Ectodermal cell (in vitro differentiated cells): ENCODE measurements at regions not wholly inside any gene's neighbourhood (a gene's known extent, or its start where the extent isn't known, plus 50 kb on each side); places are given as distances from the start of the nearest gene placed in this dataset.

Experiments
- H3K27ac ChIP-seq: 2 replicates; pipeline ENCODE4 v1.7.0; 2013; ENCODE audit warnings: mild to moderate bottlenecking, low read depth, low read length; ENCODE audit not compliant: insufficient read depth, poor library complexity, severe bottlenecking
- H3K27me3 ChIP-seq: 2 replicates; pipeline ENCODE4 v1.7.0; 2013; ENCODE audit warnings: mild to moderate bottlenecking, low read length; ENCODE audit not compliant: insufficient read depth, control insufficient read depth, poor library complexity, severe bottlenecking
- H3K36me3 ChIP-seq: one replicate; pipeline ENCODE4 v1.7.0; 2013; ENCODE audit warnings: low read length; ENCODE audit not compliant: control insufficient read depth, insufficient read depth
- H3K4me1 ChIP-seq: one replicate; pipeline ENCODE4 v1.7.0; 2013; ENCODE audit warnings: low read length; ENCODE audit not compliant: control insufficient read depth, insufficient read depth
- H3K4me3 ChIP-seq: 2 replicates; pipeline ENCODE4 v1.7.0; 2013; ENCODE audit warnings: low read depth, low read length, control low read depth; ENCODE audit not compliant: insufficient read depth
- H3K9me3 ChIP-seq: 2 replicates; pipeline ENCODE4 v1.7.0; 2013; ENCODE audit warnings: mild to moderate bottlenecking, low read length, moderate library complexity; ENCODE audit not compliant: control insufficient read depth
- WGBS, 2 experiments: methylation state at CpG; one replicate each; pipeline ENCODE4 v1.1.7; 2013; ENCODE audit warnings: missing lambda C conversion rate in 2 of 2; 5-methylcytosine and 5-hydroxymethylcytosine counted together

DNA sequence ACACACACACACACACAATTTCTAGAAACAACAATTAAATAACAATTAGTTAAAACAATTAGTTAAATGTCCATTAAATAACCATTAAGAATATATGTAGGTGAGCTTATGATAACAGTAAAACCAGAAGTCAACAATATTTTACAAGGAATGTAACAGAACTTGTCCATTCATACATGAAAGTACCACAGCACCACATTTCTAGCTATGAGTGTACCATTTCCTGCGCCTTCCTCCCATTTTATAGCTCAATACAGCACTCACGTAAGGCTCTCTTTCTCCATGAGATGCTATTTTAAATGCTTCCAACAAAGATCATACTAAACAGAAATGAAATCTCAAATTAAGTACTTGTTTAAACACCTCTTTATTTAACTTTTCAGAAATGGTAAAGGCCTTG lies 367.3 kb upstream of the ZWINT start:
- no peaks in the 10 kb centered on the region for H3K9me3 ChIP-seq
- 91 to 94% methylated on average over 2 of the region's 2 CpGs for WGBS, 2 experiments
- no peaks in the 10 kb centered on the region for H3K27me3 ChIP-seq
- H3K4me1 ChIP-seq = no peaks in the 10 kb centered on the region
- no peaks in the 10 kb centered on the region for H3K36me3 ChIP-seq
- H3K4me3 ChIP-seq = no peak overlapping the region
- H3K27ac ChIP-seq = no peak overlapping the region

DNA sequence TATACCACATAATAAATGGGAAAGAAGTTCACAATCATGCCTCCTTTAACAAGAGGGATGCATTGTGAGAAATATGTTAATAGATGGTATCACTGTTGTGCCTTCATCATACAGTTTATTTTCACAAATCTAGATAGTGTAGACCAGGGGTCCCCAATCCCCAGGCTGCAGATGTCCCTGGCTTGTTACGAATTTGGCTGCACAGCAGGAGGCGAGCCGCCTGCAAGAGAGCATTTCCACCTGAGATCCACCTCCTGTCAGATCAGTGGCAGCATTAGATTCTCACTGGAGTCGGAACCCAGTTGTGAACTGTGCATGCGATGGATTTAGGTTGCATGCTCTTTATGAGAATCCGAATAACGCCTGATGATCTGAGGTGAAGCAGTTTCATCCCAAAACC lies 361.9 kb upstream of the ZWINT start:
- no peaks in the 10 kb centered on the region for H3K4me1 ChIP-seq

DNA sequence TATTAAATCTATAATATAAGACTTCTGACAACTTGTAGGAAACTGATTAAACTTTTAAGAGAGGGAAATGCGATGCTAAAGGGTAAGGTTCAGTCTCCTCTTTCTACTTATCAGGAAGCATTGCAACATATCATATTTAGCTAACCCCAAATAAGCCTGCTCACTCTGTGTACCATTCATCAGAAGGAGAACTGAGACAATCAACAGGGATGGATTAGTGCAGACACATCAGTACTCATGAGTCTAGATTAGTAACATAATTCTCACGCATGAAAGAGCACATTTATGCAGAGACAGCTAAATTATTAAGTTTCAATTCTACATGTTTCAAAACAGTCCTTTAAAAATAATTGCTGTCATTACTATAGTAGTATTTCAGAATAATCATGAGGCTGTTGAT lies 354.2 kb upstream of the ZWINT start:
- no peak overlapping the region for H3K4me3 ChIP-seq
- H3K27ac ChIP-seq = no peak overlapping the region
- no peaks in the 10 kb centered on the region for H3K27me3 ChIP-seq
- H3K36me3 ChIP-seq = no peaks in the 10 kb centered on the region
- 100% methylated on average over 1 to 2 of the region's 2 CpGs for WGBS, 2 experiments
- H3K9me3 ChIP-seq = no peaks in the 10 kb centered on the region
- H3K4me1 ChIP-seq = no peaks in the 10 kb centered on the region

More for the DNA sequence above, 361.9 kb upstream of the ZWINT start:
- 84 to 86% methylated on average over 7 of the region's 7 CpGs for WGBS, 2 experiments
- Histone ChIP-seq H3K4me3 (no peak overlapping the region), H3K36me3 (no peaks in the 10 kb centered on the region), H3K27ac (no peak overlapping the region), H3K9me3 (no peaks in the 10 kb centered on the region), H3K27me3 (no peaks in the 10 kb centered on the region)

DNA sequence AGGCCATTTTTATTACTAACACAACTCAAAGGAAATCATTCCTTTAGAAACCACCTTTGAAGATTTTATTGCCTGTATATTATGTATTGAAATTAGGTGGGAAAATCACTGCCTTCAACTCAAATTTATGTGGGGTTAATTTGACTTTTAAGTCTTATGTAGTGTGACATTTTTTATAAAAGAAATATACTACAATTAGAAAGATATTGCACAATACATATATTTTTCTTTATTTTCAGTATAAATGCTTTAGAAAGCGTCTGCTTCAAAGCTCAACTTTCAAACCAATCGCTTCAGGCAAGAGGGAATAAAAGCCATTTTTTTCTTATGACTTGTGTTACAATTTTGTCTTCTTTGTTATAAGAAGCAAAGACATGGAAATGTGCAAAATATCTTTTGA lies 337.4 kb upstream of the ZWINT start:
- Histone ChIP-seq H3K4me3 (no peak overlapping the region), H3K36me3 (no peaks in the 10 kb centered on the region), H3K27ac (no peak overlapping the region), H3K27me3 (no peaks in the 10 kb centered on the region), H3K4me1 (no peaks in the 10 kb centered on the region), H3K9me3 (no peaks in the 10 kb centered on the region)
- 86 to 94% methylated on average over 2 of the region's 2 CpGs for WGBS, 2 experiments

DNA sequence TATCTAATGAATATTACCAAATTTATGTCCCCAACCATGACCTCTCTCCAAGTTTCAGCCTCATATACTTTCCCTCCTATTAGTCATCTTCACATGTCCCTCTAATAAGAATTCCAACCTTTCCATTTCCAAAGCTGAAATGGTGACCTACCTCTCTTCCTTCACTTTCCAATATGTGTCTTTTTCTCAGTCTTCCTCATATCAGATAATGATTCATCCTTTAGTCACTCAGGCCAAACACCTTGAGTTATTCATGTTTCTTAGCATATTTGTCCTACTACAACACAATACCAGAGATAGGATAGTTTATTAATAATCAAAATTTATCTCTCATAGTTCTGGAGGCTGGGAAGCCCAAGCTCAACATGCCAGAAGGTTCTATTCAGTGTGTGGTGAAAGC lies 318.5 kb upstream of the ZWINT start:
- Histone ChIP-seq H3K4me3 (no peak overlapping the region), H3K27me3 (no peaks in the 10 kb centered on the region), H3K9me3 (no peaks in the 10 kb centered on the region), H3K27ac (no peak overlapping the region), H3K4me1 (no peaks in the 10 kb centered on the region), H3K36me3 (no peaks in the 10 kb centered on the region)

DNA sequence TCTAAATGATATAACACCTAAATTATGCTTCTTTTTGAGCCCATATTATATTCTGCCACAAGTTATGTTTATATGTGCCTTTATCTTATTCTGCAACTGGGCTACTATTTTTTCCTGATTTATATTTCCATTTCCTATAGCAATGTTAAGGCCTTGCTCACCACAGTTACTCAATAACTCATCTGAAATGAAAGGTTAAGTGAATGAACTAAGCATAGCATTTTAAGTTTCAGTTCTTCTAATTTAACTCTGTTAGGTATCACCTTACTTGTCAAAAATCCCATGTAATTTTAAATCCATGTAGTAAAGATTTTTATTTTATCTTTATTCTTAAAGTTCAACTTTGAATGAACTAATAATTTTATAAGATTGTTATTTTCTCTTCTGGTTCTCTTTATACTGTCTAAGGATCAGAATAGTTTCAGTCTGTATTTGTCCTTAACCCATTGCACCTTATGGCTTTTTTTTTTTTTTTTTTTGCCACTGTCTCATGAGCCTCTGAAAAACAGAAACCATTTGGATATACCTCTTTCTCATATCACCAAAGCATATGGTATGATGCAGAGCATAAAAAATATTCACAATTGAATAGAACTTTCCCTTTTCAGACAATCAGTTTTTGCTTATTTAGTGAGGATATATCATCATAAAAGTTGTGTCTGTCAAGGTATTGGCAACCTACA lies 301.8 kb upstream of the ZWINT start:
- H3K4me3 ChIP-seq = no peak overlapping the region
- H3K36me3 ChIP-seq = no peaks in the 10 kb centered on the region
- H3K4me1 ChIP-seq = no peaks in the 10 kb centered on the region
- H3K9me3 ChIP-seq = no peaks in the 10 kb centered on the region
- no peak overlapping the region for H3K27ac ChIP-seq
- H3K27me3 ChIP-seq = no peaks in the 10 kb centered on the region

DNA sequence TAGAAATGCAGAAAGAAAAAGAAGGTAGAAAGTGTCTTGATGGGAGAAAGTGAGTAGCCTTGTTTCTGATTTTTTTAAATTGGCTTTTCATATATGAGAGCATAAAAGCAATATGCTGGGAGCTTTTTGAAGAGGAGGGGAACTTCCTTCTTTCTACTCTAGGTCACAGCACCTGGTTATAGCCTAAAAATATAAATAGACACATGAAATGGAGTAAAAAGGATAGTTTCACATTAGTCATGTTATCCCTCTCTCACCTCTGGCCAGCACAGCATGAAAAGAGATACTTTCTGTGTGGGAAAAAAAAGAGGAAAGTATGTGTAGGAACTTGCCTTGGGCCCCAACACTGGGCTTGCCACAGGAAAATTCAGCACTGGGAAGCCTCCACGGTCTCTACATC lies 292.2 kb upstream of the ZWINT start:
- no peaks in the 10 kb centered on the region for H3K27me3 ChIP-seq
- H3K4me1 ChIP-seq = no peaks in the 10 kb centered on the region
- WGBS, 2 experiments = 94 to 95% methylated on average over 1 of the region's 1 CpG

DNA sequence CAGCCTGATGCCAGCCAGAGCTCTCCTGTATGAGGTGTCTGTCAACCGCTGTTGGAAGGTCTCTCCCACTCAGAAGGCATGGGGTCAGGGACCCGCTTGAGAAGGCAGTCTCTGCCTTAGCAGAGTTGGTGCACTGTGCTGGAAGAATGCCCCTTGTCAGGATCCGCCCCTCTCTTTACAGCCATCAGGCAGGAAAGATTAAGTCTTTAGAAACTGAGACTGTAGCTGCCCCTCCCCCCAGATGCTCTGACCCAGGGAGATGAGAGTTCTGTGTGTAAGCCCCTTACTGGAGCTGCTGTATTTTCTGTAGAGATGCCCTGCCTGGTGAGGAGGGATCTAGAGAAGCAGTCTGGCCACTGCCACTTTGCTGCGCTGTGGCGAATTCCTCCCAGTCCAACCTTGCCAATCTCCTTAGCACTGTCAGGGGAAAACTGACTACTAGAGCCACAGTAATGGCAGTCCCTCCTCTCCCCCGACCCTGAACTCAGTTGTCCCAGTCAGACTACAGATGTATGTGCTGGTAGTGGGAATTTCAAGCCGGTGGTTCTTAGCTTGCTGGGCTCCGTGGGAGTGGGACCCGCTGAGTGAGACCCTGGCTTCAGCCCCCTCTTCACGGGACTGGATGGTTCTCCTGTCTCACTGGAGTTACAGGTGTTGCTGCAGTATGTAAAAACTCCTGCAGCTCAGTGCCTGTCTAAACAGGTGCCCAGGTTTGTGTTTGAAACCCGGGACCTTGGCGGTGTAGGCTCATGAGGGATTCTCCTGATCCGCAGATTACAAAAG lies 285.5 kb upstream of the ZWINT start:
- H3K4me1 ChIP-seq = no peaks in the 10 kb centered on the region
- no peak overlapping the region for H3K4me3 ChIP-seq
- 82 to 87% methylated on average over 13 of the region's 13 CpGs for WGBS, 2 experiments
- no peaks in the 10 kb centered on the region for H3K36me3 ChIP-seq
- H3K27ac ChIP-seq = no peak overlapping the region
- H3K9me3 ChIP-seq = no peaks in the 10 kb centered on the region
- H3K27me3 ChIP-seq = no peaks in the 10 kb centered on the region

More for the DNA sequence above, 292.2 kb upstream of the ZWINT start:
- H3K36me3 ChIP-seq = no peaks in the 10 kb centered on the region
- H3K9me3 ChIP-seq = no peaks in the 10 kb centered on the region
- H3K4me3 ChIP-seq = no peak overlapping the region
- H3K27ac ChIP-seq = no peak overlapping the region

DNA sequence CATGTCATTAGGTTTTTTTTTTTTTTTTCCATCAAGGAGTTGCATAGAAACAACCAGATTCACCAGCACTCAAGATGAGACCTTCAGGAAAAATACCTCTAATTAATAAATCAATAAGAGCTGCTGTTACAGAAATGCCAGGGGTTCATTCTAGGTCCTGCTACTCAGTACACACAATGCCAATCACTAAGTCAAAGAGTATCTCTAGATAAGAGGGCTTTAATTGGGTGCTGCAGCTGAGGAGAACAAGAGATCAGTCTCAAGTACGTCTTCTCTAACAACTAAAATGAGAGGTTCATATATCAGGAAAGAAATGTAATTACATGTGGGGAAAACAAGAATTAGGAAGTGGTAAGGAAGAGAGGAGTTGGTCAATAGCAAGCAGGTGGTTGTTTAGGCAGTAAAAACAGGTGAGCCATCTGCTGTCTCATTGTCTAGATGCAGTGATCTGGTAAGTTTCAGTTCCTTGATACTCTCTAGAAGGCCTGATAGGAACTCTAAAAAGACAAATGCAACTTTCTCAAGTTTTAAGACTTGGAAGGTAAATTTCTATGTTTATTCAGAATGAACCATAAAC lies 272.9 kb upstream of the ZWINT start:
- 92 to 95% methylated on average over 1 of the region's 1 CpG for WGBS, 2 experiments
- H3K27me3 ChIP-seq = no peaks in the 10 kb centered on the region
- no peaks in the 10 kb centered on the region for H3K36me3 ChIP-seq
- H3K4me3 ChIP-seq = no peak overlapping the region
- no peaks in the 10 kb centered on the region for H3K9me3 ChIP-seq
- H3K4me1 ChIP-seq = no peaks in the 10 kb centered on the region
- H3K27ac ChIP-seq = no peak overlapping the region

DNA sequence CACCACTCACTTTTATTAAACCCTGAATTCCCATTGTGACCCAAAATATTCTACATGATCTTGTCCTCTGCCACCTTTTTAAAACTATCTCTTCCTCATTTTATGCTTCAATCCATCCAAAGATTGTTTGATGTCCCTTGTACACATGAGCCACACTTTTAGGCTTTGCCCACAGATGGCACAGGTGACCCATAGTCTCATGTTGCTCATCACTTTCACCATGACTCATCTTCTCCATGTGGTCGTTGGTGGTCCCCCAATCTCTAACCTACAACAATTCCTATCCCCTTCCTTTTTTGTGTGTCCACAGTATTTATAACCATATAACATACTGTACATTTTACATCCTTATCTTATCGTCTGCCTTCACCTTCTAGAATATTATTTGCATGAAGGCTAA lies 271.5 kb upstream of the ZWINT start:
- Histone ChIP-seq H3K4me3 (no peak overlapping the region), H3K9me3 (no peaks in the 10 kb centered on the region), H3K27ac (no peak overlapping the region), H3K36me3 (no peaks in the 10 kb centered on the region), H3K4me1 (no peaks in the 10 kb centered on the region), H3K27me3 (no peaks in the 10 kb centered on the region)
- 77 to 88% methylated on average over 1 to 2 of the region's 2 CpGs for WGBS, 2 experiments
